Subcutaneous abdominal adipose tissue (tissue), 5 donors: ENCODE measurements at regions not wholly inside any gene's neighbourhood (a gene's known extent, or its start where the extent isn't known, plus 50 kb on each side); places are given as distances from the start of the nearest gene placed in this dataset.
"Not testable (repeated sequence)": the region's sequence is repeated elsewhere in the genome, so short reads cannot be mapped to it uniquely, and the experiment has no call there.

Experiments
- H3K27ac ChIP-seq: one replicate; pipeline ENCODE4 v1.7.0; 2013; ENCODE audit warnings: low read depth, mild to moderate bottlenecking, inconsistent platforms, low read length, moderate library complexity
- H3K27me3 ChIP-seq, 5 donors: one replicate each; pipeline ENCODE4 v1.7.0; 2013; ENCODE audit warnings: low read length in 5 of 5, inconsistent platforms in 1 of 5; ENCODE audit not compliant: control insufficient read depth in 5 of 5, insufficient read depth in 4 of 5
- H3K36me3 ChIP-seq, 5 donors: one replicate each; pipeline ENCODE4 v1.7.0; 2013; ENCODE audit warnings: low read length in 5 of 5; ENCODE audit not compliant: control insufficient read depth in 5 of 5, insufficient read depth in 5 of 5
- H3K4me1 ChIP-seq, 5 donors: one replicate each; pipeline ENCODE4 v1.7.0; 2013; ENCODE audit warnings: low read length in 5 of 5, mild to moderate bottlenecking in 3 of 5, moderate library complexity in 1 of 5; ENCODE audit not compliant: control insufficient read depth in 5 of 5, insufficient read depth in 5 of 5
- H3K4me3 ChIP-seq, 5 donors: one replicate each; pipeline ENCODE4 v1.7.0; 2013; ENCODE audit warnings: low read length in 5 of 5, low read depth in 1 of 5
- H3K9ac ChIP-seq, 5 donors: one replicate each; pipeline ENCODE4 v1.7.0; 2013; ENCODE audit warnings: low read length in 5 of 5, mild to moderate bottlenecking in 4 of 5, moderate library complexity in 3 of 5
- H3K9me3 ChIP-seq, 5 donors: one replicate each; pipeline ENCODE4 v1.7.0; 2013; ENCODE audit warnings: low read length in 5 of 5; ENCODE audit not compliant: control insufficient read depth in 5 of 5
- donor health status: healthy.
- donor health status: healthy.
- donor health status: healthy.
- donor health status: healthy.
- donor health status: healthy.

- H3K4me3 ChIP-seq = no peak overlapping the region
- H3K9me3 ChIP-seq = no peaks in the 10 kb centered on the region
- H3K9ac ChIP-seq = no peak overlapping the region
- H3K27ac ChIP-seq = no peak overlapping the region
- no peaks in the 10 kb centered on the region for H3K36me3 ChIP-seq
- H3K4me1 ChIP-seq = peaks cover 0 to 17% (median 0%) of the 10 kb centered on the region in 5 donors
- H3K27me3 ChIP-seq = no peaks in the 10 kb centered on the region
These were observed 702.9 kb upstream of the PCDH9 start for GRCh38 chr13:67932991-67933390.

GRCh38 chr13:67917291-67917987 is 687.3 kb upstream of the PCDH9 start:
- Histone ChIP-seq H3K4me3 (no peak overlapping the region), H3K9ac (no peak overlapping the region), H3K4me1 (no peaks in the 10 kb centered on the region), H3K36me3 (no peaks in the 10 kb centered on the region), H3K27ac (no peak overlapping the region), H3K27me3 (no peaks in the 10 kb centered on the region), H3K9me3 (peaks cover 0 to 10% (median 0%) of the 10 kb centered on the region in 5 donors)

GRCh38 chr13:67916650-67917049 is 686.5 kb upstream of the PCDH9 start:
- Histone ChIP-seq H3K4me1 (no peaks in the 10 kb centered on the region), H3K9me3 (peaks cover 0 to 10% (median 0%) of the 10 kb centered on the region in 5 donors)

GRCh38 chr13:67914535-67914934 is 684.4 kb upstream of the PCDH9 start:
- Histone ChIP-seq H3K4me1 (no peaks in the 10 kb centered on the region), H3K4me3 (no peak overlapping the region), H3K9me3 (peaks cover 0 to 7% (median 0%) of the 10 kb centered on the region in 5 donors), H3K36me3 (no peaks in the 10 kb centered on the region), H3K27ac (no peak overlapping the region), H3K27me3 (no peaks in the 10 kb centered on the region), H3K9ac (no peak overlapping the region)

More at GRCh38 chr13:67916650-67917049, 686.5 kb upstream of the PCDH9 start:
- Histone ChIP-seq H3K27ac (no peak overlapping the region), H3K9ac (no peak overlapping the region), H3K27me3 (no peaks in the 10 kb centered on the region), H3K4me3 (no peak overlapping the region), H3K36me3 (no peaks in the 10 kb centered on the region)

GRCh38 chr13:67902960-67903359 is 672.8 kb upstream of the PCDH9 start:
- H3K27ac ChIP-seq, H3K9me3 ChIP-seq, H3K27me3 ChIP-seq, H3K4me3 ChIP-seq, H3K9ac ChIP-seq, H3K4me1 ChIP-seq, H3K36me3 ChIP-seq: not testable (repeated sequence)

- Histone ChIP-seq H3K4me3 (no peak overlapping the region), H3K9me3 (peaks cover 0 to 7% (median 0%) of the 10 kb centered on the region in 5 donors), H3K9ac (no peak overlapping the region), H3K27me3 (no peaks in the 10 kb centered on the region), H3K36me3 (no peaks in the 10 kb centered on the region), H3K4me1 (peaks cover 0 to 3% (median 0%) of the 10 kb centered on the region in 5 donors), H3K27ac (no peak overlapping the region)
These were observed 650.8 kb upstream of the PCDH9 start for GRCh38 chr13:67880916-67881315.

- no peak overlapping the region for H3K9ac ChIP-seq
- no peaks in the 10 kb centered on the region for H3K36me3 ChIP-seq
- no peak overlapping the region for H3K27ac ChIP-seq
- no peaks in the 10 kb centered on the region for H3K27me3 ChIP-seq
- no peak overlapping the region for H3K4me3 ChIP-seq
- peaks cover 0 to 3% (median 0%) of the 10 kb centered on the region in 5 donors for H3K4me1 ChIP-seq
- peaks cover 0 to 4% (median 0%) of the 10 kb centered on the region in 5 donors for H3K9me3 ChIP-seq
These were observed 648.2 kb upstream of the PCDH9 start for GRCh38 chr13:67878376-67878775.

GRCh38 chr13:67877031-67877430 is 646.9 kb upstream of the PCDH9 start:
- no peak overlapping the region for H3K27ac ChIP-seq
- H3K36me3 ChIP-seq = no peaks in the 10 kb centered on the region
- no peak overlapping the region for H3K4me3 ChIP-seq
- no peak overlapping the region for H3K9ac ChIP-seq
- no peaks in the 10 kb centered on the region for H3K27me3 ChIP-seq
- H3K9me3 ChIP-seq = peaks cover 0 to 4% (median 0%) of the 10 kb centered on the region in 5 donors
- H3K4me1 ChIP-seq = peaks cover 0 to 3% (median 0%) of the 10 kb centered on the region in 5 donors

GRCh38 chr13:67867206-67867605 is 637.1 kb upstream of the PCDH9 start:
- Histone ChIP-seq H3K27me3 (no peaks in the 10 kb centered on the region), H3K4me3 (no peak overlapping the region), H3K27ac (no peak overlapping the region), H3K4me1 (no peaks in the 10 kb centered on the region), H3K9me3 (peaks cover 0 to 16% (median 4%) of the 10 kb centered on the region in 5 donors), H3K36me3 (peaks cover 0 to 3% (median 0%) of the 10 kb centered on the region in 5 donors), H3K9ac (no peak overlapping the region)

- Histone ChIP-seq H3K9ac (no peak overlapping the region), H3K36me3 (no peaks in the 10 kb centered on the region), H3K27ac (no peak overlapping the region), H3K4me3 (no peak overlapping the region), H3K9me3 (peaks cover 0 to 6% (median 4%) of the 10 kb centered on the region in 5 donors), H3K27me3 (no peaks in the 10 kb centered on the region), H3K4me1 (peaks cover 0 to 16% (median 5%) of the 10 kb centered on the region in 5 donors)
These were observed 630.2 kb upstream of the PCDH9 start for GRCh38 chr13:67860315-67860714.
